Neural progenitor cell (in vitro differentiated cells): ENCODE measurements at regions not wholly inside any gene's neighbourhood (a gene's known extent, or its start where the extent isn't known, plus 50 kb on each side); places are given as distances from the start of the nearest gene placed in this dataset.
"Not testable (repeated sequence)": the region's sequence is repeated elsewhere in the genome, so short reads cannot be mapped to it uniquely, and the experiment has no call there.

Source experiments
- DNase-seq: peaks from one replicate; pipeline ENCODE4 v3.0.0-alpha.2; 2016; ENCODE audit warnings: low spot score
- H2AFZ ChIP-seq: fragments of 200-600 bp; sonication (generic); replicated peaks from 2 replicates; pipeline ENCODE4 v1.6.1; 2016; ENCODE audit warnings: antibody characterized with exemption
- H3F3A ChIP-seq: fragments of 200-600 bp; sonication (generic); 2 replicates; pipeline ENCODE4 v1.6.1; 2016; ENCODE audit warnings: antibody characterized with exemption, low read depth
- H3K27ac ChIP-seq: fragments of 200-600 bp; sonication (generic); 2 replicates; pipeline ENCODE4 v1.5.1; 2016; ENCODE audit warnings: mild to moderate bottlenecking
- H3K27me3 ChIP-seq: fragments of 200-600 bp; sonication (generic); 2 replicates; pipeline ENCODE4 v1.6.1; 2016; ENCODE audit warnings: mild to moderate bottlenecking, moderate library complexity
- H3K36me3 ChIP-seq: fragments of 200-600 bp; sonication (generic); 2 replicates; pipeline ENCODE4 v1.5.1; 2016
- H3K4me1 ChIP-seq: fragments of 200-600 bp; sonication (generic); 2 replicates; pipeline ENCODE4 v1.6.1; 2016; ENCODE audit warnings: mixed run types
- H3K4me2 ChIP-seq: fragments of 200-600 bp; sonication (generic); 2 replicates; pipeline ENCODE4 v1.6.1; 2016
- H3K4me3 ChIP-seq: fragments of 200-600 bp; sonication (generic); 2 replicates; pipeline ENCODE4 v1.5.1; 2016
- H3K79me2 ChIP-seq: fragments of 200-600 bp; sonication (generic); 2 replicates; pipeline ENCODE4 v1.6.1; 2016; ENCODE audit warnings: low read depth
- H3K9ac ChIP-seq: fragments of 200-600 bp; sonication (generic); 2 replicates; pipeline ENCODE4 v1.6.1; 2016
- H3K9me3 ChIP-seq: fragments of 200-600 bp; sonication (generic); 2 replicates; pipeline ENCODE4 v1.5.1; 2016; ENCODE audit warnings: low read depth
- H4K20me1 ChIP-seq: fragments of 200-600 bp; sonication (generic); 2 replicates; pipeline ENCODE4 v1.6.1; 2016; ENCODE audit warnings: low read depth
- H3K27ac Mint-ChIP-seq: 3 replicates; pipeline ENCODE4 v1.8.0; 2021; ENCODE audit warnings: mixed read lengths
- H3K27me3 Mint-ChIP-seq: 2 replicates; pipeline ENCODE4 v1.8.0; 2022; ENCODE audit warnings: low read depth, mild to moderate bottlenecking, inconsistent platforms, moderate library complexity, mixed read lengths; ENCODE audit not compliant: insufficient read depth
- H3K36me3 Mint-ChIP-seq: 3 replicates; pipeline ENCODE4 v1.8.0; 2021; ENCODE audit warnings: mixed read lengths
- H3K4me1 Mint-ChIP-seq: 3 replicates; pipeline ENCODE4 v1.8.0; 2021; ENCODE audit warnings: mixed read lengths
- H3K4me3 Mint-ChIP-seq: 3 replicates; pipeline ENCODE4 v1.8.0; 2021; ENCODE audit warnings: mild to moderate bottlenecking, moderate library complexity, mixed read lengths
- H3K9me3 Mint-ChIP-seq: 3 replicates; pipeline ENCODE4 v1.8.0; 2020; ENCODE audit warnings: mixed read lengths
- CTCF ChIP-seq: fragments of 200-600 bp; sonication (generic); IDR thresholded peaks from 2 replicates; pipeline ENCODE4 v1.5.1; 2017; ENCODE audit warnings: antibody characterized with exemption, mild to moderate bottlenecking
- EZH2 ChIP-seq: fragments of 200-600 bp; sonication (generic); IDR thresholded peaks from 2 replicates; pipeline ENCODE4 v1.6.1; 2017; ENCODE audit warnings: antibody characterized with exemption, mild to moderate bottlenecking, moderate library complexity
- EZH2phosphoT487 ChIP-seq: fragments of 200-600 bp; sonication (generic); IDR thresholded peaks from 2 replicates; pipeline ENCODE4 v1.6.1; 2017; ENCODE audit warnings: antibody characterized with exemption

DNA sequence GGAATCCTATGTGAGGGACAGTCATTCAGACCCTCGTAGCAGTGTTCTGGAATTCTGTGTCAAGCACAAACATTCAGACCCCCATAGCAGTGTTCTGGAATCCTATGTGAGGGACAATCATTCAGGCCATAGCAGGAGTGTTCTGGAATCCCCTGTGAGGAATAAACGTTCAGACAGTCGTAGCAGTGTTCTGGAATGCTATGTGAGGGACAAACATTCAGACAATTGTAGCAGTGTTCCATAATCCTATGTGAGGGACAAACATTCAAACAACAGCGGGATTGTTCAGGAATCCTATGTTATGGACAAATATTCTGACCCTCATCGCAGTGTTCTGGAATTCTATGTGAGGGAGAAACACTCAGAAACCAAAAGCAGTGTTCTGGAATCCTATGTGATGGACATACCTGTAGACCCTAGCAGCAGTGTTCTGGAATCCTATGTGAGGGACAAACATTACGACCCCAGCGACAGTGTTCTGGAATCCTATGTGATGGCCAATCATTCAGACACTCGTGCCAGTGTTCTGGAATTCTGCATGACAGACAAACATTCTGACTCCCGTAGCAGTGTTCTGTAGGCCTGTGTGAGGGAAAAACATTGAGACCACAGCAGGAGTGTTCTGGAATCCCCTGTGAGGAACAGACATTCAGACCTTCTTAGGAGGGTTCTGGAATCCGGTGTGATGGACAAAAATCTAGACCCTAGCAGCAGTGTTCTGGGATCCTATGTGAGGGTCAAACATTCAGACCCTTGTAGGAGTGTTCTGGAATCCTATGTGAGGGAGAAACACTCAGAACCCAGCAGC lies 388.1 kb upstream of the SPATA31A5 start:
- H3K9me3 ChIP-seq, H3K36me3 ChIP-seq, DNase-seq, H3K4me1 Mint-ChIP-seq, H3K27ac ChIP-seq, H2AFZ ChIP-seq, H4K20me1 ChIP-seq, H3K4me2 ChIP-seq, H3K27ac Mint-ChIP-seq, H3K4me3 Mint-ChIP-seq, H3K4me1 ChIP-seq, H3K4me3 ChIP-seq, H3K79me2 ChIP-seq, H3K9ac ChIP-seq, H3K36me3 Mint-ChIP-seq, H3K27me3 ChIP-seq, H3F3A ChIP-seq, H3K27me3 Mint-ChIP-seq: not testable (repeated sequence)
- H3K9me3 Mint-ChIP-seq: peaks cover 55% of the 10 kb centered on the region

DNA sequence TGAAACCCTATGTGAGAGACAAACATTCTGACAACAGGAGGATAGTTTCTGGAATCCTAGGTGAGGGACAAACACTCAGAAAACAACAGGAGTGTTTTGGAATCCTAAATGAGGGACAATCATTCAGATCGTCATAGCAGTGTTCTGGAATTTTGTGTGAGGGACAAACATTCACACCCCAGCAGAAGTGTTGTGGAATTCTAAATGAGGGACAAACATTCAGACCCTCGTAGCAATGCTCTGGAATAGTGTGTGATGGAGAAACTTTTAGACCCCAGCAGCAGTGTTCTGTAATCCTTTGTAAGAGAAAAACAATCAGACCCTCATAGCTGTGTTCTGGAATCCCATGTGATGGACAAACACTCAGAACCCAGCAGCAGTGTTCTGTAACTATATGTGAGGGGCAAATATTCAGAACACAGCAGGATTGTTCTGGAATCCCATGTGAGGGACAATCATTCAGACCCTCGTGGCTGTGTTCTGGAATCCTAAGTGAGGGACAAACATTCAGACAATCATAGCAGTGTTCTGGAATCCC lies 387.4 kb upstream of the SPATA31A5 start:
- not testable (repeated sequence) for H3F3A ChIP-seq, H3K27me3 Mint-ChIP-seq, H3K9ac ChIP-seq, H3K27ac Mint-ChIP-seq, H3K79me2 ChIP-seq, H3K27ac ChIP-seq, H3K4me3 ChIP-seq, H3K4me1 ChIP-seq, DNase-seq, H3K9me3 ChIP-seq, H3K4me3 Mint-ChIP-seq, H3K27me3 ChIP-seq, H3K36me3 Mint-ChIP-seq, H3K4me1 Mint-ChIP-seq, H3K4me2 ChIP-seq, H3K36me3 ChIP-seq, H4K20me1 ChIP-seq, H2AFZ ChIP-seq
- peaks cover 53% of the 10 kb centered on the region for H3K9me3 Mint-ChIP-seq

DNA sequence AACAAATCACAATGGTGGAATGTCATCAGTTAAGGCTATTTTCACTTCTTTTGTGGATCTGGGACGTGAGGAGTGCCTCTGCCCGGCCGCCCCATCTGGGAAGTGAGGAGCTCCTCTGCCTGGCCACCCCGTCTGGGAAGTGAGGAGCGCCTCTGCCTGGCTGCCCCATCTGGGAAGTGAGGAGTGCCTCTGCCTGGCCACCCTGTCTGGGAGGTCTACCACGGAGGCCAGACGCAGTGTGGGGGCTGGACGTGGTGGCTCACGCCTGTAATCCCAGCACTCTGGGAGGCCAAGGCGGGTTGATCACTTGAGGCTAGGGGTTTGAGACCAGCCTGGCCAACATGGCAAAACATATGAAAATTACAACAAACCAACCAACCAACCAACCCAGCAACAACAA lies 369.7 kb upstream of the SPATA31A5 start:
- not testable (repeated sequence) for H3K27me3 Mint-ChIP-seq

GRCh38 chr9:60545346-60545877 lies 368.8 kb upstream of the SPATA31A5 start:
- Mint-ChIP-seq H3K4me1 (no peaks in the 10 kb centered on the region), H3K27me3 (peaks cover 3% of the 10 kb centered on the region), H3K4me3 (no peak overlapping the region), H3K9me3 (peaks cover 35% of the 10 kb centered on the region), H3K36me3 (no peaks in the 10 kb centered on the region), H3K27ac (no peak overlapping the region)
- no peaks in the 10 kb centered on the region for H4K20me1 ChIP-seq
- no peak for DNase-seq
- H3K4me2 ChIP-seq: no peak overlapping the region
- no peak overlapping the region for H3K27ac ChIP-seq
- H3F3A ChIP-seq: no peaks in the 10 kb centered on the region
- H3K36me3 ChIP-seq: no peaks in the 10 kb centered on the region
- no peak for TF ChIP-seq EZH2
- TF ChIP-seq EZH2phosphoT487: no peak
- no peak for TF ChIP-seq CTCF
- no peak overlapping the region for H2AFZ ChIP-seq
- H3K4me3 ChIP-seq: no peak overlapping the region
- H3K79me2 ChIP-seq: no peaks in the 10 kb centered on the region
- no peaks in the 10 kb centered on the region for H3K4me1 ChIP-seq
- H3K9me3 ChIP-seq: peaks cover 17% of the 10 kb centered on the region
- no peak overlapping the region for H3K9ac ChIP-seq
- no peaks in the 10 kb centered on the region for H3K27me3 ChIP-seq

More for the DNA sequence above, 369.7 kb upstream of the SPATA31A5 start:
- H3K4me3 ChIP-seq, H3K36me3 Mint-ChIP-seq, H3K36me3 ChIP-seq, H3F3A ChIP-seq, H3K4me1 ChIP-seq, DNase-seq, H2AFZ ChIP-seq, H3K27ac ChIP-seq, H3K79me2 ChIP-seq, H3K4me2 ChIP-seq, H4K20me1 ChIP-seq, H3K4me3 Mint-ChIP-seq, H3K27ac Mint-ChIP-seq, H3K9ac ChIP-seq, H3K4me1 Mint-ChIP-seq, H3K27me3 ChIP-seq: not testable (repeated sequence)
- H3K9me3 Mint-ChIP-seq: peaks cover 35% of the 10 kb centered on the region
- peaks cover 20% of the 10 kb centered on the region for H3K9me3 ChIP-seq
